GM12891 (cell line): ENCODE measurements at regions not wholly inside any gene's neighbourhood (a gene's known extent, or its start where the extent isn't known, plus 50 kb on each side); places are given as distances from the start of the nearest gene placed in this dataset.

Experiments used
- DNase-seq: peaks from one replicate; pipeline ENCODE4 v3.0.0; 2011; ENCODE audit warnings: low spot score; ENCODE audit not compliant: insufficient read length
- FAIRE-seq: peaks from 2 replicates; lab custom pipeline; 2011; peaks lifted over from hg19 to GRCh38; lab: Jason Lieb, UNC
- PAX5 ChIP-seq: IDR thresholded peaks from 2 replicates; pipeline ENCODE4 v1.6.1; 2011; ENCODE audit warnings: low read length, moderate library complexity, mild to moderate bottlenecking; ENCODE audit not compliant: insufficient read depth, severe bottlenecking
- POLR2A ChIP-seq: IDR thresholded peaks from 2 replicates; pipeline ENCODE4 v1.6.1; 2011; ENCODE audit warnings: low read depth, low read length, control low read depth
- POLR2AphosphoS5 ChIP-seq: IDR thresholded peaks from 2 replicates; pipeline ENCODE4 v1.6.1; 2011; ENCODE audit warnings: low read depth, low read length, control low read depth
- POU2F2 ChIP-seq: IDR thresholded peaks from 2 replicates; pipeline ENCODE4 v1.6.1; 2011; ENCODE audit warnings: low read depth, mild to moderate bottlenecking, control low read depth, low read length, moderate library complexity
- SPI1 ChIP-seq: IDR thresholded peaks from 2 replicates; pipeline ENCODE4 v1.6.1; 2011; ENCODE audit warnings: low read depth, low read length, control low read depth
- TAF1 ChIP-seq: IDR thresholded peaks from 2 replicates; pipeline ENCODE4 v1.6.1; 2011; ENCODE audit warnings: low read depth, low read length, control low read depth

DNA sequence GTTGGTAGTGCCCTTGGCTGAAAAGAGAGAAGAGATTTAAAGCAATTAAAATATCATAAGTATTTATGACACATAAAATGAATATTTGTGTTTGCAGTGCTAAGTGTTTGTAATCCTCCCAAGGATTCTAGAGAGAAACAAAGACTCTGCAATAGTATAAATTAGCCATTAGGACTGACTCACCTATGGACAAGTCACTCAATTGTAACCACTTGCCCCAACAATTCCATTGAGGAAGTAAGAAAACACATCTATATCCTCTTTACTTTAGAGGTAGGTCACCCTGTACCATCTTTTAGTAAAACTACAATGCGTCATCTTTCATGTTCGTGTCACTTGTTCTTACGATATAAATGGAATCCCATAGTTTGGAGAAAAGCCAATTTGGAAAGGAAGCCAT lies 85.7 kb upstream of the INHBA start:
- FAIRE-seq = no peak
- TF ChIP-seq SPI1 = no peak
- TF ChIP-seq POLR2AphosphoS5 = no peak
- no peak for TF ChIP-seq POLR2A
- no peak for TF ChIP-seq POU2F2
- TF ChIP-seq TAF1 = no peak
- TF ChIP-seq PAX5 = no peak
- no peak for DNase-seq

- FAIRE-seq (no peak), DNase-seq (no peak)
- TF ChIP-seq POLR2A (no peak), PAX5 (no peak), SPI1 (no peak), POU2F2 (no peak), POLR2AphosphoS5 (no peak), TAF1 (no peak)
Measured at GRCh38 chr7:41787651-41788350, 84.9 kb upstream of the INHBA start.

- no peak for TF ChIP-seq PAX5
- TF ChIP-seq TAF1 = no peak
- TF ChIP-seq SPI1 = no peak
- no peak for TF ChIP-seq POLR2A
- TF ChIP-seq POLR2AphosphoS5 = no peak
- TF ChIP-seq POU2F2 = no peak
- DNase-seq = no peak
- FAIRE-seq = no peak
Measured at GRCh38 chr7:41786944-41787343, 84.1 kb upstream of the INHBA start.

GRCh38 chr7:41786404-41786803 lies 83.5 kb upstream of the INHBA start:
- no peak for FAIRE-seq
- no peak for DNase-seq
- no peak for TF ChIP-seq TAF1
- no peak for TF ChIP-seq POLR2A
- TF ChIP-seq PAX5 = no peak
- TF ChIP-seq POU2F2 = no peak
- TF ChIP-seq SPI1 = no peak
- no peak for TF ChIP-seq POLR2AphosphoS5

- no peak for TF ChIP-seq PAX5
- TF ChIP-seq TAF1 = no peak
- TF ChIP-seq POU2F2 = no peak
- no peak for TF ChIP-seq POLR2AphosphoS5
- DNase-seq (no peak), FAIRE-seq (no peak)
Measured at GRCh38 chr7:41785840-41786239, 83.0 kb upstream of the INHBA start.

GRCh38 chr7:41785265-41785664 lies 82.4 kb upstream of the INHBA start:
- TF ChIP-seq POLR2AphosphoS5 (no peak), PAX5 (no peak), SPI1 (no peak), POU2F2 (no peak), POLR2A (no peak), TAF1 (no peak)
- DNase-seq (no peak), FAIRE-seq (no peak)

DNA sequence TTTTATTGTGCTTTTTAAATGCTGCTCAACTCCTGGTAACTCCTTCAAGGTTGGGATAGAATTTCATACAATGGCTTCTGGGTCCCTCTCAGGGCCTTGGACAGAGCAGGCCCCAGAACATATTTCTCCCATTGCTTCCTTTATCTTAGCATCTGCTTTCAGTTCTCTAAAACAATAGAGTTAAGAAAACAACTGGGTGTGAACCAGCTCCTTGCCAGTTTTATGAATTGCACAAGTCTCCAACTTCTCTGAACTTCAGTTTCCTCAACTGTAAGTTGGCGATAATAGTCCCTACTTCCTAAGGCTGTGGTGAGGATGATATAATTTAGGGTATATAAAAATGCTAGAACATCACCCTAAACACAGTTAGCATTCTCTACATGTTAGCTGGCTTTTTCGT lies 77.0 kb upstream of the INHBA start:
- DNase-seq (no peak), FAIRE-seq (no peak)
- TF ChIP-seq POU2F2 (no peak), SPI1 (peak; percentile 68)

DNA sequence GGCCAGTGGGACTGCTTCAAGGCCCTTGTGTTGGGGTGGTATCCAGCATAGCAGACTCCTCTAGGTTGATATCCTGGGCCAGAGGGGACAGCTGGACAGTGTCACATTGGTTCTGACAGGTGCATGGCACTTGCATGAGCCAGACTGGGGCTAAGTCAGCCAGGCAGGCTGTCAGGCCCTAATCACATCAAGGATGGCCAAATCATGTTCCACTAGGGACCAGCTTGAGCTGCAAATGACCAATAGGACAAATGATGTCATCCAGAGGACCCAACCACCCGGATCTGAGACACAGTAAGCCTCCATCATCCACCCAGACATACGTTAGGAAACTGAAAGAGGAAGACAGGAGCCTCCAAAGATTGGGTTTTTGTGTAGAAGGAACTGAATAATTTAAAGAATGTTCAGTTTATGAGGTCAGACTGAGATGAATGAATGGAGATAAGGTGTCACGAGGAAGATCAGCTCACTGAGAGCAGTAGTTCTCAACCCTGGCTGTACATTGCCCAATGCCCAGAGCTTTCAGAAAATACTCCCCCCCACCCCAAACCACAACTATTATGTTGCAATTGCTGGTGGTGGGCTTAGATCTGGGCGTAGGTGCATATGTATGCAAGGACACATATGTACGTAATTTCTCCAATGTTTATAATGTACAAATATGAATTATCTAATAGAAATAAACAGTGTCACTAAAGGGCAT lies 75.2 kb upstream of the INHBA start:
- peak; percentile 14; the same call in 1 of the 2 replicates for TF ChIP-seq SPI1
- TF ChIP-seq POLR2A = no peak
- TF ChIP-seq POU2F2 = no peak
- no peak for FAIRE-seq
- DNase-seq = no peak

DNA sequence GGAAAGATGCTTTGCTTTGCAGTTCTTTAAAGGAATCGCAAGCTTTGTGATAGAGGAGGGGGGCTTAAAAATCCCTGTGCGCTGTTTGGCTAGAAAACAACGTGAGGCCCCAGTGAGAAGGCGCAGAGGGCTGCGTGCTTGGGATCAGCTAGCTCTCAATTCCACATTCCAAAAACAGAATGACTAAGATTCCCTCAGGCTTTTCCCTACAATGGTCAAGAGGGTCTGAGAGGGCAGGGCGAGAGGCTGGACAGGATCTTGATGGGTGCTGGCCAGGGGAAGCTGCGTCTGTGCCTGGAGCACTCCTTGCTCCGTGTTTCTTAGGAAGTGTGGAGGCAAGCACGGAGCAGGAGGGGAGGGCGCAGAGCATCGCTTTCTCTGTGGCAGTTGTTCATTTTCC lies 72.1 kb upstream of the INHBA start:
- DNase-seq (no peak), FAIRE-seq (no peak)
- TF ChIP-seq PAX5 (no peak), SPI1 (no peak), POU2F2 (no peak), POLR2A (no peak), TAF1 (no peak), POLR2AphosphoS5 (no peak)

DNA sequence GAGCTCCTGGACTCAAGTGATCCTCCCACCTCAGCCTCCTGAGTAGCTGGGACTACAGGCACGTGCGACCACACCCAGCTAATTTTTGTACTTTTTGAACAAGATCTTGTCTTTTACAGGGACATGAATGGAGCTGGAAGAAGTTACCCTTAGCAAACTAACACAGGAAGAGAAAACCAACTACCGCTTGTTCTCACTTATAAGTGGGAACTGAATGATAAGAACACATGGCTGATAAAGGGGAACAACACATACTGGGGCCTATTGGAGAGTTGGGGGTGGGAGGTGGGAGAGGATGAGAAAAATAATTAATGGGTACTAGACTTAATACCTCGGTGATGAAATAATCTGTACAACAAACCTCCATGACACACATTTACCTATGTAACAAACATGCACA lies 70.9 kb upstream of the INHBA start:
- no peak for TF ChIP-seq PAX5
- no peak for FAIRE-seq
- DNase-seq = no peak

- no peak for TF ChIP-seq PAX5
- no peak for TF ChIP-seq TAF1
- no peak for FAIRE-seq
Measured at GRCh38 chr7:41771717-41772116, 68.8 kb upstream of the INHBA start.

More at GRCh38 chr7:41771717-41772116, 68.8 kb upstream of the INHBA start:
- DNase-seq = no peak
